Uterus (tissue), 3 donors: ENCODE measurements at regions not wholly inside any gene's neighbourhood (a gene's known extent, or its start where the extent isn't known, plus 50 kb on each side); places are given as distances from the start of the nearest gene placed in this dataset.
"Not testable (repeated sequence)": the region's sequence is repeated elsewhere in the genome, so short reads cannot be mapped to it uniquely, and the experiment has no call there.

Source experiments
- DNase-seq, 2 donors: peaks; one replicate each; pipeline ENCODE4 v3.0.0-alpha.2; 2019 to 2020
- H3K27ac ChIP-seq, 2 donors: fragments of 200-600 bp; sonication (generic); 1 replicate in 1 of 2; 2 replicates in 1 of 2; pipeline ENCODE4 v1.5.1; 2016 to 2018
- H3K27me3 ChIP-seq, 2 donors: fragments of 200-600 bp; sonication (generic); one replicate each; pipeline ENCODE4 v1.5.1; 2018 to 2019; ENCODE audit warnings: control low read depth in 1 of 2
- H3K36me3 ChIP-seq, 2 donors: fragments of 200-600 bp; sonication (generic); one replicate each; pipeline ENCODE4 v1.5.1; 2019; ENCODE audit warnings: control low read depth in 1 of 2
- H3K4me1 ChIP-seq, 2 donors: fragments of 200-600 bp; sonication (generic); one replicate each; pipeline ENCODE4 v1.5.1; 2018 to 2019; ENCODE audit warnings: control low read depth in 1 of 2
- H3K4me3 ChIP-seq, 2 donors: fragments of 200-600 bp; sonication (generic); 1 replicate in 1 of 2; 2 replicates in 1 of 2; pipeline ENCODE4 v1.5.1; 2018 to 2019; ENCODE audit warnings: mild to moderate bottlenecking in 1 of 2
- H3K9me3 ChIP-seq, 2 donors: fragments of 200-600 bp; sonication (generic); one replicate each; pipeline ENCODE4 v1.5.1; 2019; ENCODE audit warnings: control low read depth in 1 of 2
- CTCF ChIP-seq, 4 experiments: fragments of 200-600 bp in 2 of 4; fragments of 450-650 bp in 2 of 4; sonication (generic) in 2 of 4; IDR thresholded peaks; one replicate each; pipeline ENCODE4 v1.5.1; 2016 to 2019; ENCODE audit warnings: antibody characterized with exemption in 4 of 4, mild to moderate bottlenecking in 2 of 4, moderate library complexity in 1 of 4
- POLR2A ChIP-seq, 2 donors: fragments of 450-650 bp; IDR thresholded peaks; one replicate each; pipeline ENCODE4 v1.6.1; 2016; ENCODE audit warnings: antibody characterized with exemption in 2 of 2, mild to moderate bottlenecking in 1 of 2, moderate library complexity in 1 of 2
- intact Hi-C: fragments of 100-400 bp; cut with DNase I; formaldehyde crosslinking; loops from one replicate; pipeline ENCODE4 v1.15.1; 2023; ENCODE audit warnings: low total_unique reads
- donor health status: DM: yes; HTN: yes; CAD: no.

DNA sequence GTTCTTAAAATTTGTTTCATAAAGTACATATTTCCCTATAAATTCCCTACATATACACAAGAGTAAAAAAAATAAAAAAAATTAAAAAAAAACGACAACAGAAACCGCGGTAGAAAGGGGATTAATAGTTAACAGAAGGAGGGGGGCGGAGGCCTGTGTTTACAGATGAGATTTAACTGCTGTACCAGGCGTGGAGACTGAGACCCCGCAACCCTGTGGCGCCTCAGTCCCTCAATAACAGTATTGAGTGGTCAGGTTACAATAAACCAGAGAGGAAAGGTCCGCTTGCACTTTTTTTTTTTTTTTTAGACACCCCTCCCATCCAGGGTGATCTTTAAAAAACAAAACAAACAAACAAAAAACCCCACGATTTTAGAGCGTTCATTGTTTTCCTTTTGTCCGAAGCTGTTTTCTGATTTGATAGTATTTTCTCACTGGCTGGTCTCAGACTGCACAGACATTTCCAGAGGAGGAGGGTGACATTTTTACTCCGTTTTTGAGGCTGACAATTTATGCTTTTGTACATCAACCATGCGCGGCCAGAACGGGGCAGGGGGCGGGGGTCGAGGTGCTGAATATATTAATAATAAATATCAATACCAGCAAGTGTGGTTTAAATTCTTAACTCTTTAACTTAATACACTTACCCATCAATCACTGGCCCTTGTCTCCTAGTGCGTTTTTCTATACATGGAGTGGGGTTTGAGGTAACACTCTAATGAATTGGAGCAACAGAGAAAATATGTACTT, 1223.9 kb downstream of the BRINP3 start:
- Histone ChIP-seq H3K4me1 (no peaks in the 10 kb centered on the region), H3K27ac (no peak overlapping the region), H3K36me3 (no peaks in the 10 kb centered on the region), H3K4me3 (no peak overlapping the region), H3K27me3 (no peaks in the 10 kb centered on the region), H3K9me3 (no peaks in the 10 kb centered on the region)
- DNase-seq, result no peak
- intact Hi-C loops, result no loop called here
- TF ChIP-seq CTCF (IDR thresholded peaks at IDR 0.05) (no peak), POLR2A (IDR thresholded peaks at IDR 0.05) (no peak)

DNA sequence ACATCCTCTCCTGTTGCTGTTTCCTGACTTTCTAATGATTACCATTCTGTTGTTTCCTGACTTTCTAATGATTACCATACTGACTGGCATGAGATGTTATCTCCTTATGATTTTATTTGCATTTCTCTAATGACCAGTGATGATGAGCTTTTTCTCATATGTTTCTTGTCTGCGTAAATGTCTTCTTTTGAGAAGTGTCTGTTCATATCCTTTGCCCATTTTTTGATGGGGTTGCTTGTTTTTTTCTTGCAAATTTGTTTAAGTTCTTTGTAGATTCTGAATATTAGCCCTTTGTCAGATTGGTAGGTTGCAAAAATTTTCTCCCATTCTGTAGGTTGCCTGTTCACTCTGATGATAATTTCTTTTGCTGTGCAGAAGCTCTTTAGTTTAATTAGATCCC, 1216.5 kb downstream of the BRINP3 start:
- intact Hi-C loops, H3K27me3 ChIP-seq, H3K4me1 ChIP-seq, H3K4me3 ChIP-seq, H3K36me3 ChIP-seq, DNase-seq, H3K27ac ChIP-seq, H3K9me3 ChIP-seq: not testable (repeated sequence)

DNA sequence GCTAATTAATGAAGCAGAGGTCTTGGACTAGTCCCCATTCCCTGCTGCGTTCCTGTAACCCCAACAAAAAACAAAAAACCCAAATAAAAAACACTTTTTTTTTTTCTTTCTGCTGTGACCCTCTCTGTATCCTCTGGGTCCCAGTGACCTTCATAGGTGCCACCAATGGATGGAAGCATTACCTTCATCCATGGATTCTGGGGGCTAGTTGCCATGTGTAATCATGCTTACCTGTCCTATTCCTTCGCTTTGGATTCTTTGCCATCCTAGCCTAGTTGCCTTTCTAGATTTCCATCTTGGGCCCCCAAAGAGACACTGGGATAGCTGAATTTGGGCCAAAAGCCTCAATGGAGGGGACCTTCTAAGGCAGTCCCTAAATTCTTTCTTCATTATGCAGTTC, 1208.7 kb downstream of the BRINP3 start:
- H3K27ac ChIP-seq, result no peak overlapping the region
- TF ChIP-seq CTCF (IDR thresholded peaks at IDR 0.05) (no peak), POLR2A (IDR thresholded peaks at IDR 0.05) (no peak)
- peaks cover 0 to 3% of the 10 kb centered on the region in 2 donors for H3K27me3 ChIP-seq
- no peaks in the 10 kb centered on the region for H3K4me1 ChIP-seq
- DNase-seq, result no peak
- no peak overlapping the region for H3K4me3 ChIP-seq
- intact Hi-C loops, result no loop called here
- H3K9me3 ChIP-seq, result peaks cover 0 to 7% of the 10 kb centered on the region in 2 donors
- H3K36me3 ChIP-seq, result no peaks in the 10 kb centered on the region

- no peaks in the 10 kb centered on the region for H3K9me3 ChIP-seq
- H3K4me3 ChIP-seq, result no peak overlapping the region
- H3K36me3 ChIP-seq, result no peaks in the 10 kb centered on the region
- no peak for TF ChIP-seq CTCF (IDR thresholded peaks at IDR 0.05)
- TF ChIP-seq POLR2A (IDR thresholded peaks at IDR 0.05), result no peak
- no peaks in the 10 kb centered on the region for H3K4me1 ChIP-seq
- H3K27ac ChIP-seq, result no peak overlapping the region
- H3K27me3 ChIP-seq, result no peaks in the 10 kb centered on the region
- intact Hi-C loops, result no loop called here
- DNase-seq, result no peak
Measured at GRCh38 chr1:189274267-189274666, 1203.4 kb downstream of the BRINP3 start.

- Histone ChIP-seq H3K4me1 (no peaks in the 10 kb centered on the region), H3K27me3 (no peaks in the 10 kb centered on the region), H3K4me3 (no peak overlapping the region), H3K9me3 (no peaks in the 10 kb centered on the region), H3K27ac (no peak overlapping the region), H3K36me3 (no peaks in the 10 kb centered on the region)
- DNase-seq, result no peak
- intact Hi-C loops, result no loop called here
- TF ChIP-seq POLR2A (IDR thresholded peaks at IDR 0.05) (no peak), CTCF (IDR thresholded peaks at IDR 0.05) (no peak)
Measured at GRCh38 chr1:189275796-189276195, 1201.9 kb downstream of the BRINP3 start.

GRCh38 chr1:189289346-189289745, 1188.3 kb downstream of the BRINP3 start:
- intact Hi-C loops, result no loop called here
- H3K36me3 ChIP-seq, result no peaks in the 10 kb centered on the region

More at GRCh38 chr1:189289346-189289745, 1188.3 kb downstream of the BRINP3 start:
- no peak overlapping the region for H3K4me3 ChIP-seq
- no peaks in the 10 kb centered on the region for H3K4me1 ChIP-seq
- no peak for TF ChIP-seq CTCF (IDR thresholded peaks at IDR 0.05)
- TF ChIP-seq POLR2A (IDR thresholded peaks at IDR 0.05), result no peak
- H3K27me3 ChIP-seq, result no peaks in the 10 kb centered on the region
- no peak overlapping the region for H3K27ac ChIP-seq
- no peak for DNase-seq
- H3K9me3 ChIP-seq, result no peaks in the 10 kb centered on the region
